Astrocyte of the cerebellum (primary cell): ENCODE measurements at regions not wholly inside any gene's neighbourhood (a gene's known extent, or its start where the extent isn't known, plus 50 kb on each side); places are given as distances from the start of the nearest gene placed in this dataset.
"Not testable (repeated sequence)": the region's sequence is repeated elsewhere in the genome, so short reads cannot be mapped to it uniquely, and the experiment has no call there.

Experiments
- DNase-seq: peaks from one replicate; pipeline ENCODE4 v3.0.0-alpha.2; 2011; ENCODE audit warnings: low read depth
- H3K4me3 ChIP-seq: 2 replicates; pipeline ENCODE4 v1.5.1; 2011; ENCODE audit warnings: mild to moderate bottlenecking, low read depth, low read length, moderate library complexity
- CTCF ChIP-seq: IDR thresholded peaks from 2 replicates; pipeline ENCODE4 v1.5.1; 2012; ENCODE audit warnings: low read length, low read depth, moderate library complexity, mild to moderate bottlenecking; ENCODE audit errors: missing control alignments
- in situ Hi-C: cut with HindIII; loops from 2 replicates; pipeline ENCODE4 v1.10.0; 2017; ENCODE audit warnings: low sequenced_read_pairs

- DNase-seq: no peak
- in situ Hi-C loops: no loop called here
- no peak overlapping the region for H3K4me3 ChIP-seq
- no peak for TF ChIP-seq CTCF
Observed at GRCh38 chr1:192903142-192903541, 94.3 kb downstream of the RGS2 start.

GRCh38 chr1:192904438-192904895 lies 95.6 kb downstream of the RGS2 start:
- DNase-seq: peak; percentile 89
- peak overlapping the region; percentile 19 for H3K4me3 ChIP-seq
- no peak for TF ChIP-seq CTCF
- in situ Hi-C loops: no loop called here

GRCh38 chr1:192905049-192905448 lies 96.2 kb downstream of the RGS2 start:
- no peak for DNase-seq
- in situ Hi-C loops: no loop called here
- H3K4me3 ChIP-seq: no peak overlapping the region
- no peak for TF ChIP-seq CTCF

- no peak for DNase-seq
- in situ Hi-C loops: no loop called here
- no peak overlapping the region for H3K4me3 ChIP-seq
- no peak for TF ChIP-seq CTCF
Observed at GRCh38 chr1:192906334-192906733, 97.5 kb downstream of the RGS2 start.

GRCh38 chr1:192907545-192908243 lies 98.9 kb downstream of the RGS2 start:
- in situ Hi-C loops: no loop called here
- TF ChIP-seq CTCF: no peak
- DNase-seq: no peak

GRCh38 chr1:192911896-192912656 lies 103.2 kb downstream of the RGS2 start:
- DNase-seq, H3K4me3 ChIP-seq, in situ Hi-C loops: not testable (repeated sequence)

More at GRCh38 chr1:192907545-192908243, 98.9 kb downstream of the RGS2 start:
- H3K4me3 ChIP-seq: no peak overlapping the region

GRCh38 chr1:192913683-192914082 lies 104.8 kb downstream of the RGS2 start:
- no peak for DNase-seq
- TF ChIP-seq CTCF: no peak
- in situ Hi-C loops: no loop called here
- no peak overlapping the region for H3K4me3 ChIP-seq
